AG09319 (cell line): ENCODE measurements at regions not wholly inside any gene's neighbourhood (a gene's known extent, or its start where the extent isn't known, plus 50 kb on each side); places are given as distances from the start of the nearest gene placed in this dataset.
"Not testable (repeated sequence)": the region's sequence is repeated elsewhere in the genome, so short reads cannot be mapped to it uniquely, and the experiment has no call there.

Experiments used
- DNase-seq: peaks from one replicate; pipeline ENCODE4 v3.0.0-alpha.2; 2010; ENCODE audit warnings: low read depth; ENCODE audit errors: extremely low read depth
- CTCF ChIP-seq: IDR thresholded peaks from 2 replicates; pipeline ENCODE4 v1.5.1; 2011; ENCODE audit warnings: low read depth, mild to moderate bottlenecking, inconsistent platforms, low read length, moderate library complexity

GRCh38 chr10:17538941-17539340, 78.2 kb downstream of the HACD1 start:
- no peak for TF ChIP-seq CTCF
- no peak for DNase-seq

- no peak for TF ChIP-seq CTCF
Measured at GRCh38 chr10:17537281-17537680, 79.9 kb downstream of the HACD1 start.

GRCh38 chr10:17536221-17536620, 81.0 kb downstream of the HACD1 start:
- no peak for DNase-seq
- TF ChIP-seq CTCF: no peak

More at GRCh38 chr10:17537281-17537680, 79.9 kb downstream of the HACD1 start:
- DNase-seq: no peak

GRCh38 chr10:17533731-17534130, 79.3 kb upstream of the ST8SIA6 start:
- no peak for DNase-seq

GRCh38 chr10:17528306-17528862, 74.0 kb upstream of the ST8SIA6 start:
- no peak for DNase-seq
- no peak for TF ChIP-seq CTCF

More at GRCh38 chr10:17533731-17534130, 79.3 kb upstream of the ST8SIA6 start:
- TF ChIP-seq CTCF: no peak

- no peak for TF ChIP-seq CTCF
- peak; percentile 52 for DNase-seq
Measured at GRCh38 chr10:17527514-17528146, 73.2 kb upstream of the ST8SIA6 start.

- DNase-seq: not testable (repeated sequence)
Measured at GRCh38 chr10:17526571-17526970, 72.2 kb upstream of the ST8SIA6 start.

- no peak for DNase-seq
- TF ChIP-seq CTCF: no peak
Measured at GRCh38 chr10:17523917-17524316, 69.5 kb upstream of the ST8SIA6 start.
